ENCODE measurements at regions not wholly inside any gene's neighbourhood (a gene's known extent, or its start where the extent isn't known, plus 50 kb on each side); places are given as distances from the start of the nearest gene placed in this dataset.
"Not testable (repeated sequence)": the region's sequence is repeated elsewhere in the genome, so short reads cannot be mapped to it uniquely, and the experiment has no call there.

GRCh38 chr5:125914471-125914870 lies 508.7 kb upstream of the GRAMD2B start:
- in situ Hi-C loops (cut with HindIII; ENCODE audit: low sequenced_read_pairs): no loop called here

- in situ Hi-C loops (cut with HindIII; ENCODE audit: low sequenced_read_pairs): not testable (repeated sequence)
Observed at GRCh38 chr5:125923958-125924357, 499.3 kb upstream of the GRAMD2B start.

DNA sequence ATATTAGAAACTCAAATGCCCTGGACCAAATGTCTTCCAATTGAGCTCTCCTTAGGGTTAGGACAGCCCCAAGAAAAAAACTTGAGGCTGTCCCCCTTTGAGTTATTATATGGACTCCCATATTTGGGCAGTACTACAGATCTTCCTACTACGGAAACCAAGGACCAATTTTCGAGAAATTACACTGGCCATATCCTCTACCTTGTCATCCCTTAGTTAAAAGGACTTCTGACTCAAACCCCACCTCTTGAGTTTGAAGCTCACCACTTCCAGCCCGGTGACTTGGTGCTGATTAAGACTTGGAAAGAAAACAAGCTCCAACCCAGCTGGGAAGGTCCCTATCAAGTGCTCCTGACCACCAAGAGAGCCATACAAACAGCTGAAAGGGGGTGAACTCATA lies 497.0 kb upstream of the GRAMD2B start:
- in situ Hi-C loops (cut with HindIII; ENCODE audit: low sequenced_read_pairs): no loop called here

DNA sequence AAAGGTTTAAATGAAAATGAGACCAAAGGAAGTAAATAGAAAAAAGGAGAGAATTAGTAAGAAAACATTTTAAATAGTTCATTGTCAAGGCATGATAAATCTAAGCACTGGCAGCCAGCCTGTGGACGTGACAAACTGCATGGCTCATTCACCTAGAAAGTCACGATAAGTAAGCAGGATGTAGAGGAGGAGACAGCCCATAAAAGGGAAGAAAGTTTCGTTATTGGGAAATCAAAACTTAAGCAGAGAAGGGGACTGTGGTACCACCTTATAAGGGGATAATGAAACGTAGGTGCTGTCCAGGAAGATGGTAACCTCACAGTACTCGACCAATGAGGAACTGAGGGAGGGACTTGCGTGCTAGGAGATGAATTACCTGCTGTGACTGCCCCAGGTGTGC lies 494.5 kb upstream of the GRAMD2B start:
- in situ Hi-C loops (cut with HindIII; ENCODE audit: low sequenced_read_pairs): no loop called here

DNA sequence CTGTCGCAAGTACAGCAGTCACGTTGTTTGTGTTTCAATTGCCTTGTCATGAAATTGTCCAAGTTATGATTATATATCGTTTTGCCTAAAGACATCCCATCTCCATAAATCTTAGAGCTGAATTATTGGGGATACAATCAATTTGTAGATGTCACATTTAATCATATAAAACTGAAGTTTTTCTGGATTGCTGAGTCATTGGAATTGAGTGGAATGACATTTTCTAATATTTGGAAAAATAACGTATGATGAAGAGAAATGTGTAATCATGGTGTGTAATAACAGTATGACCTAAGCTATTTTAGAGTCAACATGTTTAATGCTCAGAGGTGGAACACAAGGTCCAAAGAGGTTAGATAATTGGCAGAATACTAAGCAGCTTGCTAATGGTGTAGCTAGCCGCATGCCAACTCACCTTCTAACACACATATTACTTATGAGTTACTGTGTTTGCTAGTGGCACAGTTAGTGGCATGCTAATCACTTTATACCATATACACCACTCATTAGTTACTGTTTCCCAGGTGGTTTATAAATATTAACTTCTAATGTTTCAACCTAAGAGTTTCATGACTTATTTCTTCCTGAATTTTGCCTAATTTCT lies 473.1 kb upstream of the GRAMD2B start:
- in situ Hi-C loops (cut with HindIII; ENCODE audit: low sequenced_read_pairs): no loop called here

- in situ Hi-C loops (cut with HindIII; ENCODE audit: low sequenced_read_pairs): no loop called here
Observed at GRCh38 chr5:125961150-125961549, 462.1 kb upstream of the GRAMD2B start.

DNA sequence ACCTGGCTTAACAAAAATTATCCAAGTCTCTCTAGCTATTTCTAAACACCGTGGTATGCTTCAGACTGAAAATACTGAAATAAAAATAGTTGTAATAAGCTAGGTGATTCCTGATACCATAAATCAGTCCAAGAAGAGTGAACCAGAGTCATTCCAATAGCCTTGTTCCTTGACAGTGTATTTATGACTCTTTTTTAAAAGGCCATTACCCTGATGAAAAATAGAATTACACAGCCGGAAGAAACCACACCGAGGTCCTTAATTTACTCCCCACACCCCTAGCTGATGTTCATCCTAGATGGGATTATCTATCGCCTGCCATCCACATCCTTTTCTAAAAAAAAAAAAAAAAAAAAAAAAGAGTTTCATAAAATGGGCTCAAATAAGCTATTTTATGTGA lies 457.6 kb upstream of the GRAMD2B start:
- in situ Hi-C loops (cut with HindIII; ENCODE audit: low sequenced_read_pairs): no loop called here

- in situ Hi-C loops (cut with HindIII; ENCODE audit: low sequenced_read_pairs): no loop called here
Observed at GRCh38 chr5:125967576-125967975, 455.6 kb upstream of the GRAMD2B start.

DNA sequence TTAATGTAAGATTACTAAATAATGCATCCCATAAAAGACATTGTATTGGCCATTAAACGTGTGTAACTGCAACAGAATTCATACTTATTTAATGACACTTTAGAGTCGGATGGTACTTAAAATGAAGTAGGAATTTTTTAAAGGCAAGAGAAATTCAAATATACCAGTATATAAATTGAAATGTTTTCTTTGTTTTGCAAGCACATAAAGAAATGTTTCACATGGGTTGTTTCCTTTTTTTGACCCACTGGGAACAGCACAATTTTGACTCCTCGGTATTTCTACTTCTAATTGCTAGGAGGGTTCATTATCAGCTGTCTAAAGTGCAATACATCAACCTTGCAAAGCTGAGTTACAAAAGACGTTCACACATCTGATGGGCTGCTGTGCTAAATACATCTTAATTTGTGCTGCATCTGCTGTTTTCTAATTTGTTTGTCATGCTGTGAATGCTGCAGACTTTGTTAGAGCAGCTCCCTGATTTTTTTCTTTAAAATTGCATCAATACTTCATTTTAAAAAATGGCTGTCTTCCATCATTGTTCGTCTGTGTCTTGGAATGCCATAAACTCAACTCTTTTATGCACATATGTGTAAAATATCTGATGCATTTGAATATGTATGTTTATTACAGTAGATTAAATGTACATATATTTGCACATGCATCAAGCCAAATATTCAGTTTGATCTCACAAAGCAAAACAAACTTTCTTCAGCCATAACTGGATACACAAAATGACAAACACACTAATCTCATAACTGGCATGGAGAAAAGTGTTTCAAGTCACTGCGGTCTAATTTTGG lies 454.0 kb upstream of the GRAMD2B start:
- in situ Hi-C loops (cut with HindIII; ENCODE audit: low sequenced_read_pairs): no loop called here

GRCh38 chr5:125969814-125970171 lies 453.4 kb upstream of the GRAMD2B start:
- in situ Hi-C loops (cut with HindIII; ENCODE audit: low sequenced_read_pairs): no loop called here

- in situ Hi-C loops (cut with HindIII; ENCODE audit: low sequenced_read_pairs): no loop called here
Observed at GRCh38 chr5:125970631-125971307, 452.4 kb upstream of the GRAMD2B start.

- in situ Hi-C loops (cut with HindIII; ENCODE audit: low sequenced_read_pairs): no loop called here
Observed at GRCh38 chr5:125972706-125973105, 450.5 kb upstream of the GRAMD2B start.

GRCh38 chr5:125974679-125975078 lies 448.5 kb upstream of the GRAMD2B start:
- in situ Hi-C loops (cut with HindIII; ENCODE audit: low sequenced_read_pairs): no loop called here

DNA sequence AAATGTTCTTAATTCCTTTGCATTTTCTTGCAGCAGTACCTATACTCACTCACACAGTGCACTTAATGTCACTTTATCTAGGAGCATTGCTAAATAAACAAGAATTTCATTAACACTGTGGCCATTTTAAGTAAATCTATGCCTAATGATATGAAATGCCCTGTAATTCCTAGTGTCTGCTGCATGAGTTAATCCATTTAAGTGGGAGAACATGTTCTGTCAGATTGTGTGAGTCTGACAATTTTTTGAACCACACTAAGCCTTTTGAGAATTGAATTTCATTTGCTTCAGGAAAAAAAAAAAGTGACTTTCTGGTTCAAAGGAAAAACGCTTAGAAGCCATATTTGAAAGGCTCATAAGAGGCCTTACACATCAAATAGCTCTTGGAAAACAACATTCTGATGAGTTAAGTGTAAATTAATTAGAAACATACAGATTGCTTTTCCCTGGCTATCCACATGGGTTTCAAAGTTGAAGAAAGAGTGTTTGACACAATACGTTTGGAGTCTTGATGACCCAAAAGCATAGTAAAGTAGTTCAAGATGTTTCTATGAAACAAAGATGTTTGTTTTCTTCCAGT lies 446.7 kb upstream of the GRAMD2B start:
- in situ Hi-C loops (cut with HindIII; ENCODE audit: low sequenced_read_pairs): no loop called here

- in situ Hi-C loops (cut with HindIII; ENCODE audit: low sequenced_read_pairs): no loop called here
Observed at GRCh38 chr5:125978015-125978414, 445.2 kb upstream of the GRAMD2B start.

- in situ Hi-C loops (cut with HindIII; ENCODE audit: low sequenced_read_pairs): no loop called here
Observed at GRCh38 chr5:125979636-125980035, 443.6 kb upstream of the GRAMD2B start.

GRCh38 chr5:125981016-125981415 lies 442.2 kb upstream of the GRAMD2B start:
- in situ Hi-C loops (cut with HindIII; ENCODE audit: low sequenced_read_pairs): no loop called here

- in situ Hi-C loops (cut with HindIII; ENCODE audit: low sequenced_read_pairs): no loop called here
Observed at GRCh38 chr5:125987677-125988255, 435.4 kb upstream of the GRAMD2B start.

DNA sequence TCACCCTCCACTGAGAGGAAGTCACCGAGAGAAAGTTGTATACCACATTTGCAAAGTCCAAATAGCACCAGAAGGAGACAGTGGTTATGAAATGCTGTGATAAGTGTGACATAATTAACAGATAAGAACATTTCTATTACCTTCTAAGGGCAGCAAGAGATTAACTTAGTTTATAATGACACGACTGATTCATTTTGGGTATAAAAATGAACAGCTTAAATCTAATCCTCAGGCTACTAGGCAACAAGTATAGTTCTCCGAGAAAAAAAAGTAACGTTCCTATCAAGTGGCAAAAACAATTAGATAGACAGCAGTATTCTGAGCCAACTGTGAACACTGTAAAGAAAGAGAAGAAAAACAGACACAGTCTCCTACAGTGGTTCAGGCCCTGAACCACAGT lies 431.2 kb upstream of the GRAMD2B start:
- in situ Hi-C loops (cut with HindIII; ENCODE audit: low sequenced_read_pairs): no loop called here

GRCh38 chr5:125999271-126000030 lies 423.8 kb upstream of the GRAMD2B start:
- in situ Hi-C loops (cut with HindIII; ENCODE audit: low sequenced_read_pairs): not testable (repeated sequence)

- in situ Hi-C loops (cut with HindIII; ENCODE audit: low sequenced_read_pairs): no loop called here
Observed at GRCh38 chr5:126000507-126000906, 422.7 kb upstream of the GRAMD2B start.

Data from DLD1 (cell line).